HG03571 (cell line): ENCODE measurements at regions not wholly inside any gene's neighbourhood (a gene's known extent, or its start where the extent isn't known, plus 50 kb on each side); places are given as distances from the start of the nearest gene placed in this dataset.
"Not testable (repeated sequence)": the region's sequence is repeated elsewhere in the genome, so short reads cannot be mapped to it uniquely, and the experiment has no call there.

Source experiments
- ATAC-seq: cut with Tn5 transposase; IDR thresholded peaks from one replicate; pipeline ENCODE4 v1.9.1; 2021; ENCODE audit not compliant: unreplicated experiment

DNA sequence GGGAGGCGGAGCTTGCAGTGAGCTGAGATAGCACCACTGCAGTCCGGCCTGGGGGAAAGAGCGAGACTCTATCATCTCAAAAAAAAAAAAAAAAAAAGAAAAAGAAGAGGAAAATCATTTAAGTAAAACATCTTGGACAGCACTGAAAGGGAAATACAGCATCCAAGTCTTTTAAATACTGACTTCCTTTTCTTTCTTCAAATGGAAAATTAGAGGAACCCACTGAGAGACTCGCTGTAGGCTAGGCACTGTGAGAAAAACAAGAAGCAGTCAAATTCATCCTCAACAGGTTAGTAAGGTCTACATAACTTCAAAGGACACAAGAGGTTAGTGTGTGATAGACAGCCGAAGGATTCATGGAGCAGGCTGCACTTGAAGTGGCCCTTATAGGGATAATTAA, 243.7 kb downstream of the BLID start:
- ATAC-seq, result no peak

DNA sequence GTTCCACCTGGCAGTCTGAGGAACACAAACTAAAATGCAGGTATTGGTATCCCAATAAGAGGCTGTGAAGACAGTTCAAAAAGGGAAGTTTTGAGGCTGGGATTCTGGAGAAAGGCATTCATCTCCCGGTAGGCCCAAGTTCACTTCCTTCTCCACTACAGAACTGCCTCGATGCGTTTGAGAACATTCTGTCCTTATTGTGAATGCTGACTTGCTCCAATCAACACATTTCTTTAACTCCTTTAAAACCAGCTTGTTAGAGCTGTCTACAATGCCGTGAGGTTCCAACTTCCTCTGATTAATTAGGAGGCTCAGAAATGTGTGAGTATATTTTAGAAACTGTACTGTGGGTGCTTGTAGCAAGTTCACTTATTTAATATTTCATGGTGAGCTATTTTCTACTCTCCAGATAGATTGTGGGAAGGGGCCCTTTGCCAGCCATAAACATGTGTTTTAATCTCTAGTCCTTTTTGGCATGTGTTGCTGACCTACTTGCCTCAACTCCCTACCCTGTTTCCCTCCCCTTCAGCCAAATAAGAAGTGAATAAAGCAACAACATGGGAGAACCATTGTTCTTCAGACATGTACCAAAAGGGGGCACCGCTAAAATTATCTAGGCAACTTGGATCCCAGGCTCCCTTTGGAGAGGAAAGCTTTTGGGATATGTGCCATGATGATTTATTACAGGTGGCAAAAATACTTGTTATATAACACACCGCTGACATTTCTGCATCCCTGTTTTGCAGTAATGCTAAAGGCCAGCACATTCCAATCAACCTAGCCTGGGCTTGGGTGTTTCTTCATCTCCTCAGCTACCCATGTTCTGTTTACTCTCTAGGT, 245.6 kb downstream of the BLID start:
- ATAC-seq, result no peak

DNA sequence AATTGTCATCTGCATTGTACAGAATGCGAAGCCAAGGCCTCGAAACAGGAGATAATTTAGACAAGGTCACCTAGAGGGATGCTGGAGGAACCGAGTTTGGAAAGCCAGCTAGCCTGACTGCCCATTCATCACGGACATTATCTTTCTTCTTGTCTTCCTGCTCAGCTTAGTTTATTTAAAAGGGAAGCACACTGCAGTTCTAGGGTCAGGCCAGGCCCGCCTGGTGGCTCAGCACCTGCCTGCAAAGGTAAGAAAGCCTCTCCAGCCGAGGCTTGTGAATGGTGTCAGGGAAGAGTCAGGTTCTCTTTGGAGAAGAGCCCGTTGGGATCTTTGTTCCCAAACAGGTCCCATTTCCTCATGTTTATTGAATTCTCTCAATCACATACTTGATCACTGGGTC, 246.5 kb downstream of the BLID start:
- ATAC-seq, result no peak

DNA sequence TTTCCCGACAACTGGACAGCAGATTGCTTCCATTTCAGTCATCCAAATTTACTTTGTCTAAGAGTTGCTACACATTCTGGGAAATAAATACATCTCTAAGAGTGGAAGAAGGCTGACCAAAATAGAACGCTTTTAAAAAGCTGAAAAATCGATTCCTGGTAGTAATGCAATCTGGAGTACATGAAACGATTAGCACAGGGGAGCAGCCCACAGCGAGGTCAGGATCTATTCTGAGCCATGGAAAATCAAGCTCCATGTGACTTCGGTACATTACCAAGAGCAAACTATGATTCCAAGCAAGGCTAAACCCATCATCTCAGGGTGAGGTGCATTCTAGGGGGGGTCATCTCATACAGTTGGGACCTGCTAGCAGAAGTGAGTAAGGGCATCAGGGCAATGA, 249.3 kb downstream of the BLID start:
- no peak for ATAC-seq

DNA sequence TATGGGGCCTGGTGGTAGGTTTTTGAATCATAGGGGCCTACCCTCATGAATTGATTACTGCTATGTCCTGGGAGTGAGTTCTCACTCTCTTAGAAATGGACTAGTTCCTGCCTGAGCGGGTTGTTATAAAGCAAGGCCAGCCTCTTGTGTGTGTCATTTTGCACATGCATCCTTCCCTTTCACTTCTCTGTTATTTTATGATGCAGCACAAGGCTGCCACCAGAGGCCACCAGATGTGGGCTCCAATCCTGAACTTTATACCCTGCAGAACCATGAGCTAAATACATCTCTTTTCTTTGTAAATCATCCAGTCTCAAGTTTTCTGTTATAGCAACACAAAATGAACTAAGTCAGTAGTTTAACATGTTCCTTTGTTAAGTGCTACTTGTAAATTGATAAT, 251.4 kb downstream of the BLID start:
- ATAC-seq, result no peak

DNA sequence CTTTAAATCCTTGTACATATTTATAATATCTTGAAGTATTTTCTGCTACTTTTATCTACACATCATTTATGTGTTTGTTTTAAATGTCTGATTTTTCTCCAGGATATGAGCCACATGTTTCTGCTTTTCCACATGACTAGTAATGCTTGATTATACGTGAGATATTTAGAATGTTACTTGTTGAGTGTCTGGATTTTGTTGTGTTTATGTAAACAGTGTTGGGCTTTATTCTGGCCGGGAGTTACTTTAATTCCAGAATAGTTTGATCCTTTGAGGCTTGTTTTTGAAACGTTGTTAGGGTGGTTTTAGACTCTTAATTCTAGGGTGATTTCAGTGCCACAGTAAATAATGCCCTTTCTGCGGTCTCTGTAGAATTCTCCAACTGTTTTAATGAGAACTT, 252.9 kb downstream of the BLID start:
- ATAC-seq, result no peak

DNA sequence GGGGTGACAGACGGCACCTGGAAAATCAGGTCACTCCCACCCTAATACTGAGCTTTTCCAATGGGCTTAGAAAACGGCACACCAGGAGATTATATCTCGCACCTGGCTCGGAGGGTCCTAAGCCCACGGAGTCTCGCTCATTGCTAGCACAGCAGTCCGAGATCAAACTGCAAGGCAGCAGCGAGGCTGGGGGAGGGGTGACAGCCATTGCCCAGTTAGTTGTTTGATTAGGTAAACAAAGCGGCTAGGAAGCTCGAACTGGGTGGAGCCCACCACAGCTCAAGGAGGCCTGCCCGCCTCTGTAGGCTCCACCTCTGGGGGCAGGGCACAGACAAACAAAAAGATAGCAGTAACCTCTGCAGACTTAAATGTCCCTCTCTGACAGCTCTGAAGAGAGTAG, 260.9 kb downstream of the BLID start:
- not testable (repeated sequence) for ATAC-seq

DNA sequence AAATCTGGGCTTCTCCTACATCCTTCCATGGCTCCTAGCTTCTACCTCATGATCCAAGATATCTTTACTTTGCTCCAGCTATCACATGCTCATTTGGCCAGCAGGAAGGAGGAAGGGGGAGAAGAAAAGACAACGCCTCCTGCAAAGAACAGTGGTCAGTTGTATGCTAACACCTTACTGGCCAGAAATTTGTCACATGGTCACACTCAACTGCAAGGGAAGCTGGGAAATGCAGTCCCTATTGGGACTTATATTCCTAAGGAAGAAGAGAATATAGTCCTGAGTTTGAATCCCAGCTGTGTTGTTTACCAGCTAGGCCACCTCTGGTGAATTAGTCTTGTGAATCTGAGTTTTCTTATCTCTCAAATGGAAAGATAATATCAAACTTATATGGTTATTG, 272.0 kb downstream of the BLID start:
- ATAC-seq, result no peak

DNA sequence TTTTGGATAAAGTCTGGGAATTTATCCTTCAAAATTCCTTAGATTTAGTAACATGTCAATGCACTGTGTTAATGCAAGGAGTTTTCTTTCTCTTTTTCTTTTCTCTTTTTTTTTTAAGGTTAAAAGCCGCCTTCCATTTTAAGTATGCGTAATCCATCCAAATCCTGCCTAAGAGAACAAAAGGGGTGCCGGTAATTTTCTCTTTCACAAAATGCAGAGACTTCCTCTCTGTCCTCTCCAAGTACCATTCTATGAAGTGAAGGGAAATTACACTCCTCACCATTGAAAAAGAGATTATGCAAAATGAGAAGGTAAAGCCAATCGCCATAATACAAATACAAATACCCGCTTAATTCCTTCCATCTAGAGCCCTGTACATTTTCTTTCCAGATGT, 273.8 kb downstream of the BLID start:
- ATAC-seq, result no peak

DNA sequence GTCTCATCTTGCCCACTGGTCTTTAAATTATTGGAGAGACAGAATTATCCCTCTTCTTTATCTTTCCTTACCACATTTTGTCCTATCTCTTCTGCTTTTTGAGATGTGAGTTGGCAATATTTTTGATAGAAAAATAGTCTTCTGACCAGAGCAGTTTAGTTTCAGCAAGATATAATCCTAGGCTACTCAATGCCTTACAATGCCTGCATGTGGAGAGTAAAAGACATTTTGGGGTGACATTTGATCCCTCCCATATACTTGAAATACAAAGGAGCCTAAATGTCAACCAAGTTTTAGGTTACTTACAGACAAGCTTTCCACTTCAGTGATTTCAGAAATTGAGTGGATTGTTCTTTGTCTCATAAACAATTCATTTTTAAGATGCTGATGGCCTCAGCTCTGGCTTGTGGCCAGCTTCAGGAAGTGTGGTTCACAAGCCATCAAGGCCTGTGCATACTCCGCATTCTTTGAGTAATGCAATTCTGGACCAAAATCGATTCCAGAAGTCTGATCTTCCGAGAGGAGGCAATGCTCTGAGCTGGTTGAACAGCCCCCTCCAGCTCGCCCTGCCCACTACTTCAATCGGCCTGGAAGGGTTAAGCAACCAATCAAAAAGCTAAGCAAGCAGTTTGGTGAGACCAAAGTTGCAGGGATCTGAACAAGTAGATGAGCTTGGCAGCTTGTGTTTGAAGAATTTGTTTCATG, 274.4 kb downstream of the BLID start:
- ATAC-seq, result no peak

DNA sequence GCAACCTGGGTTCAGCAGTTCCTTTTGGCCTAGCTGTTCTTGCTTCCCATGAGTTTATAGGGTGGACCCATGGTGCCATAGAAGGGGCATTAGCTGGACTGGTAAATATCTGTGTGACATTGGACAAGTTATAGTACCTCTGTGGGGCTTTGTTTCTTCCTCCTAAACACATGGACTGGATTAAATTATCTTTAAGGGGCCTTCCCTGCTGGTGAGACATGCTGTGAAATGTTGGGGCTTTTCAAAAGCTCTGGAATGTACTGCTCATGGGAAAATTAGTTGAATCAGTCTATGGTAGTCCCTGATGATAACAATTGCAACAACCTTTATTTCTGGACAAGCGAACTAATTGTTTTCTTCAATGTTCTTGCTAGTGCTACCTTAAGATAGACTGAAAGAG, 276.2 kb downstream of the BLID start:
- ATAC-seq, result no peak

DNA sequence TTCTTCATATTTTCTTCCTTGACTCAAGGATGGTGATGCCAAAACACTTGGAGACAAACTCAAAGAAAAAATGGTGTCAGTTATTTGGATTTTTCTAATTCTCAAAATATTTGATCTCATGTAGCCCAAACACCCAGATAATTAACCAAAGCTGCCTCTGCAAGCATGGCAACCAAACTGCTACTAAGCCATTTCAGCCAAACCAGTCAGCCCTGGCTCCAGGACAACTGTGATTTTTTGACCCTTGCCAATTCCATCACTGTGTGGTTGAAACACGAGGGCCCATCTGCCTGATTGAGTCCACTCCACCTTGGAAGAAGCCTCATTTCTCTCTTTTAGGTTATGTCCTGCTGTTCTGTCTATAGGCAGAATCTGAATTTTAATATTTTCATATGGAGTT, 277.4 kb downstream of the BLID start:
- no peak for ATAC-seq

DNA sequence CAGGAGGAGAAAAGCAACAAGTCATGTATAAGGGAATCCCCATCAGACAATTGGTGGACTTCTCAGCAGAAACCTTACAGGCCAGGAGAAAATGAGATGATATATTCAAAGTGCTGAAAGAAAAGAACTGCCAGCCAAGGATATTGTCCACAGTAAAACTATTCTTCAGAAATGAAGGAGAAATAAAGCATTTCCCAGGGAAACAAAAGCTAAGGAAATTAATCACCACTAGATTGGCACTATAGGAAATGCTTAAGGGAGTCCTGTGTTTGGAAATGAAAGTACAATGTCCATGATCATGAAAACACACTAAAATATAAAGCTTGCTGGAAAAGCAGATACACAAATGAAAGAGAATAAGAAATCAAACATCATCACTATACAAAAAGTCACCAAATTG, 282.0 kb downstream of the BLID start:
- no peak for ATAC-seq

DNA sequence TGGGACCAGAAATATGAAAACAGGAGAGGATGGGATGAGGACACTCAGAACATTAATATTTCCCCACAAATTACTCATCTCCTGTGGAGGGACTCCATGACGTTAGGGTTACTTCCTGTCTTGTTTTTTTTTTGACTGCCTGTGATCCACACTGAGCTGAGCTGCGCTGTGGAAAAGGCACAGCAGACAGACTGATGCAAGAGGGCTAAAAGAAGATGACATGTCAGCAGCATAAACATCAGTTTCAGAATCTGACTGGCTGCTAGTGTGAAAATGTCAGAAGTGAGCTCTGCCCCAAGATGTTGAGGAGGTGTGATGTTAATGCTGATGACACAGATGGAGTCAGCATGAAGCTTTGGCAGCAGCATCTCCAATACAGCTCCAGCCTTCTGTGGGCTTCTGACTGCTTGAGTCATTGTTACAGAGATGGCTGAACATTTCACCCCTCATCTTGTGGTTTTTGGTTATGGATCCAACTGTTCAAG, 286.8 kb downstream of the BLID start:
- no peak for ATAC-seq

DNA sequence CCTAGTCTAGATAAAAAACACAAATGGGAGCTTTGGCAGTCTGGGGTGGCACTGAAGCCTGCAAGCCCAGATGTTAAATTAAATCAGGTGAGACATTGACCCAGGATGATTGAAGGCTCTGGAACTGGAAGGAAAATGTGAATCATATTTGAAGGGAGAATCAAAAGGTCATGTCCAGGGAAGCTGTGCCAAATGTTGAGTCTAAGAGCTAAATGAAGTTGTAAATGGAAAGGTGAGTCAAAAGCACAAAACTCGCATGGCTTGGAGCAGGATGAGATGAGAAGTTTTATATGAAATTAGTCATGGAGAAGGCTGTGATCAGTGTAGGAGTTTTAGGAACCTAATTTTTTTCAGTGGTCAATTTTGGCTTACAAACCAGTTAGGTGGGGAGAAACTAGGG, 301.1 kb downstream of the BLID start:
- ATAC-seq, result no peak

DNA sequence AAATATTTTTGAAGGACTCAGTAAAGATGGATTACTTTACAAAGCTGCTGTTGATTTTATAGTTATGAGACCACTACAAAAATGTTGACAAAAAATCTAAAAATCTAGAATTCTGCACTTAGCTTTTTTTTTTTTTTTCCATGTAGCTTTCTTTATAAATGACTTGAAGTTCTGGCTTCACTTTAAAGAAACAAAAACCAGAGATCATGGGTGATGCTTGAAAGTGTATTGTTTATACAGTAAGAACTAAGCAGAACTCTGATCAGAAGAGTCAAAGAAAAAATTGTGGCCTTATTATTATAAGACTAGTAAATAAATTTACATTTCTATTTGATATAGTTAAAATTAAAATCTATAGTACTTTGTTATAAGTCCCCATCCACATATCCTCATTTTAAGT, 301.7 kb downstream of the BLID start:
- no peak for ATAC-seq

DNA sequence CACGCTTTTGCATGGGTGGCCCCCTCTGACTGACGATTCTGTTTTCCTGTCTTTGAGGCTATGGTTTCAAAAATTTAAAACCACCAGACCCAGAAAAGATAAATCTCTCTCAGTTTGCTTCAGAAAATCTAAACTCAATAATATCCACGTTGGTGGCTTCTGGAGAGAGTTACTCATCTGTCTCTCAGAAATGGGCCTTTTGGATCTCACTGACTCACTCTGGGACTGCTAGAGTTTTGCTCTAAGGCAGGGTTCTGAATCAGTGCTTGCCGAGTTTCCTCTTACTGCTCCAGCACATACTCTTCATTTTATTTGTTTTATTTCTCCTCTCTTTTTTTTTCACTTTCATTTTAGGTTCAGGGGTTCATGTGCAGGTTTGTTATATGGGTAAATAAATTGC, 305.7 kb downstream of the BLID start:
- ATAC-seq, result no peak

DNA sequence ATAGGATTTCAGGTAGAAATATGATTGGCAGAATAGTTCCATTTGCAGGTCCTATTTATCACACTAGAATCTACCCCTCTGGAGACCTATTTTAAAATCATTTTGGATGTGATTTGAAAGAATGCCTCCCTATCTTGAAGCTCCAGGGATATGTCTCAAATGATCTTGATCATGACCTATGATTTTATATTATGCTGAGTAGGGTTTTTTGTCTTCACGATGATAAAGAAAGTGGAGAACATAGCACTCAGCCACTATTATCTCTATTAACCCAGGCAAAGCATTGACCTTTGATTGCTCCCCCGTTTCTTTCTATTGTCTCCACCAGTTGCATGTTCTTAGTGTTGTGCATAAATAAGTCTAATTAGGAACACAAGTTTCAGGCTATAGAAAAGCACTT, 307.9 kb downstream of the BLID start:
- no peak for ATAC-seq

DNA sequence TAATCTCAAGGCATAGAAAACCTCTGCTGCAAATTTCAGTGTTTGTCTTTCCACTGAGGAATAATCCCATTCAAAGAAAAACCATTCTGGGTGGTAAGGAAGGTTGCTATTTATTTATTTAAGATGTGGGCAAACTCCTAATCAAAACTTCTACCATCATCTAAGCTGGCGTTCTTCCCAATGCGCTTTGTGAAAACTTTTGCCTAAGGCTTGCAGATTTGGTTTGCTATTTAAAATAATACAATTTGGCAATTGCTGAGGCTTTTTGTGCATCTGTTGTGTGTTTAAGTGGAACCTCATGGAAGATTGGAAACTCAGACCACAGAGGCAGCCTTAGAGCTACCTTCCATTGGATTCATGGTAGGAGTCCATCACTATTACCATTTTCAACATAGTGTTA, 309.0 kb downstream of the BLID start:
- no peak for ATAC-seq

DNA sequence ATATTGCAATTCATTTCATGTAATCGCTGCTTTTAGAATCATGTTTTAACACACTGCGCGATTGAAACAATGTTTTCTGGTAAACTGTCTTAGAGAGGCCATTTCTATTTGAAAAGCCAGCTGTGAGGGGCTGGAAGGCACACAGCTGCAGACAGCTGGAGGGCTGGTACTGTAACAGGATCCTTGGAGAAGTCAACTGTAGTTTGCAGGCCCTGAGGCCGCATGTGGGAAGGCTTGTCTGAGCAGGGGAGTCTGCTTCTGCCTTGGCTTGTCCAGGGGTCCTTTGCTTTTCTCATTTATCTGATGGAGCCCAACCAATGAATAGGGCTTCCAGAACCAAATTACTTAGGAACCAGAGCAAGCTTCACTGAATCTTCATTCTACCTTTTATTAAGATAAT, 313.5 kb downstream of the BLID start:
- ATAC-seq, result no peak

DNA sequence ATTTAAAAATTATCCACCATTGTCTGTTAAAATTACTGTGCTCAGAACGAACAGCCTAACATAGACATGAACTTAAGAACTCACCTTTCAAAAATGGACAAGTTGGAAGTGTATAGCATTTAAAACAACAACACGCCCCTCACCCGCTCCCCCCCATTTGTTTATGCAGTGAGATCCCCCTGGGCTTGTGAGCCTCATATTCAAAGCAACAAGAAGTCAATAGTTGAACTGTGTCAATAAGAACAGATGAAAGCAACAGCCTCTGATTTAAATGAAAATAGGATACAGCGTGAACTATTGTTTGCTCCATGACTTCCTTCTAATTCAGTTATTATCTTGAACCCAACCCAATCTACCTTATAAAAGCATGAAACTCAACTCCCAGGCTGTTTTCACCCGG, 314.2 kb downstream of the BLID start:
- no peak for ATAC-seq

DNA sequence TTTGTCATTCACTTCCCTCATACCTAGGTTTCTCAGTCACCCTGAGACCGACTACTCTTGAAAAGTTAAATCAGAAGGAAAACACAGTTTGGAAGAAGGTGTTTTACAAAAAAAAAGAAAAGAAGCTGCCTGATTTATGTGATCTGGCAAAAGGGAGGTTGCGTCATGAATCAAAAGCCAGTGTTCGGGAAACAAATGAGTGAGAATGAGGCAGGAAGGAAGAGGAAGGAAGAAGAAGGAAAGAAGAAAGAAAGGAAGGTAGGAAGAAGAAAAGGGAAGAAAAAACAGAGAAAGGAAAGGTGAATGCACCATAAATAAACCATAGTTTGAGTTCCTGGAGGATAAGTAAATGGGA, 314.6 kb downstream of the BLID start:
- no peak for ATAC-seq
